ENCODE measurements at regions not wholly inside any gene's neighbourhood (a gene's known extent, or its start where the extent isn't known, plus 50 kb on each side); places are given as distances from the start of the nearest gene placed in this dataset.

DNA sequence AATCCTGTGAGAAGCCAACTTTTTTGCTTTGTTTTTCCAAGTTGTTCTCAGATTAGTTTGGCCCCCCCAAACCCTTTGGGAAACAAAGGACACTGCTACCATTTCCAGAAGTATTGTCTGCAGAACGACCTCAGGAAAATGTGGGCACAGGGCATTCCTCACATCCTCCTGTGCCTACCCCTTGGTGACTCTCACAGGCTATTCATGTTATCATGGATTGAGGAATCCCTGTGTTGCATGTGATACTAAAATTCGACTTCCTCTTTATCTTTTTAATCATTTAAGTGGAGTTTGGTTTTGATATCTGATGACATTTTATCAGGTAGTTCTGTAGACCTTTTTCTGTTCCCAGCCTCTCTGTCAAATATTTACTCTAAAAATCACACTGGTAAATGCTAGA is 184.5 kb downstream of the FASLG start:
- TF ChIP-seq, protein P1, sequence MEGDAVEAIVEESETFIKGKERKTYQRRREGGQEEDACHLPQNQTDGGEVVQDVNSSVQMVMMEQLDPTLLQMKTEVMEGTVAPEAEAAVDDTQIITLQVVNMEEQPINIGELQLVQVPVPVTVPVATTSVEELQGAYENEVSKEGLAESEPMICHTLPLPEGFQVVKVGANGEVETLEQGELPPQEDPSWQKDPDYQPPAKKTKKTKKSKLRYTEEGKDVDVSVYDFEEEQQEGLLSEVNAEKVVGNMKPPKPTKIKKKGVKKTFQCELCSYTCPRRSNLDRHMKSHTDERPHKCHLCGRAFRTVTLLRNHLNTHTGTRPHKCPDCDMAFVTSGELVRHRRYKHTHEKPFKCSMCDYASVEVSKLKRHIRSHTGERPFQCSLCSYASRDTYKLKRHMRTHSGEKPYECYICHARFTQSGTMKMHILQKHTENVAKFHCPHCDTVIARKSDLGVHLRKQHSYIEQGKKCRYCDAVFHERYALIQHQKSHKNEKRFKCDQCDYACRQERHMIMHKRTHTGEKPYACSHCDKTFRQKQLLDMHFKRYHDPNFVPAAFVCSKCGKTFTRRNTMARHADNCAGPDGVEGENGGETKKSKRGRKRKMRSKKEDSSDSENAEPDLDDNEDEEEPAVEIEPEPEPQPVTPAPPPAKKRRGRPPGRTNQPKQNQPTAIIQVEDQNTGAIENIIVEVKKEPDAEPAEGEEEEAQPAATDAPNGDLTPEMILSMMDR (IDR thresholded peaks at IDR 0.05), result no peak

DNA sequence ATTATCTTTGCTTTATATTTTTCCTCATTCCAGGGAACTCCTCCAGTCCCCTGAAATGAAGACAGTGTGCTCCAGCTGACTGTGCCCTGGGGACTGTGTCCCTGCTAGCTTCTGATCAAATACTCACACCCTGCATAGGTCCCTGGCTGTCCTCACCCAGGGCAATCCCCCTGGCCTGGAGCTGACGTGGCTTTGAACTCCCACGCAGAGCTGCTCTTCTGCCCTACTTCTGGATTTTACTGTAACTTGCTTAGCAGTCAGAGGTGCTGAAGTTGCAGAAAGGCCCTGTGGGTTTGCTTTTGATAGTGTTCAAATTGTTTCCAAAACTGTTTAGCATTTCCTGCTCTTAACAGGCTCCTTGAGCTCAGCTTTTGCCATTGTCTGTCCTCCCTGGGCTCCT is 186.5 kb downstream of the FASLG start:
- TF ChIP-seq, protein P1 (IDR thresholded peaks at IDR 0.05), result no peak

DNA sequence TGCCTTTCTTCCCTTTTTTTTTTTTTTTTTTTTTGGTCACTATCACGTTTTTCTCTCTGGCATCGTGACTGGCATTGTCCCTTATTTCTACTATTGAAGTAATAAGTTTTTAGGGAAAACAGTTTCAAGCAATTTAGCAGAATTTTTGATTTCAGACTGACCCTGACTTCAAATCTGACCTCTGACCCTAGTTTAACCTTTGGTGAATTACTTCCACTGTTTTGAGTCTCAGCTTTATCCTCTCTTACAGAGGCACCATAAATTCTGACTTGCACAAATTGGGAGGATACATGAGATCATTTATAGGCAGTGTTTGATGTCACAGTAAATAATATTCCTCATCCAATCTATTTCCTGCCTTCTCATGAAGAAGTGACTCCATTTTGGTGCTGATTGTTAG is 187.0 kb downstream of the FASLG start:
- TF ChIP-seq, protein P1 (IDR thresholded peaks at IDR 0.05), result no peak

DNA sequence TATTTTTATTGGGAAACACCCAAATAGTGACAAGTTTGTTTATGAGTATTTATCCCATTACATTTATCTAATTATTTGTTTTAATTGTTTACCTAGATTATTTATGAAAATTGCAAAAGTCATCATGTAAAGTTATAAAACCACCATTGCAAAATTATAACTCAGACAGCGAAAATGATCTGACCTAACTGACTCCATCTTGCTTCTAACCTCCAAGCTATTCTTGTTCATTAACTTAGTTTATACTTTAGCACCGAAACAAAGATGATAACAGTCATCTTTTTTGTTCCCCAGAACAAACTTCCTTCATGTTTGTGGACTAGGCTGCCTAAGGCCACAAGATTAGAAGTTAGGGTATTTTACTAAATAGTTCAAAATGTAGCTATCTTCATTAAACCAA is 190.8 kb downstream of the FASLG start:
- TF ChIP-seq, protein P1 (IDR thresholded peaks at IDR 0.05), result no peak

DNA sequence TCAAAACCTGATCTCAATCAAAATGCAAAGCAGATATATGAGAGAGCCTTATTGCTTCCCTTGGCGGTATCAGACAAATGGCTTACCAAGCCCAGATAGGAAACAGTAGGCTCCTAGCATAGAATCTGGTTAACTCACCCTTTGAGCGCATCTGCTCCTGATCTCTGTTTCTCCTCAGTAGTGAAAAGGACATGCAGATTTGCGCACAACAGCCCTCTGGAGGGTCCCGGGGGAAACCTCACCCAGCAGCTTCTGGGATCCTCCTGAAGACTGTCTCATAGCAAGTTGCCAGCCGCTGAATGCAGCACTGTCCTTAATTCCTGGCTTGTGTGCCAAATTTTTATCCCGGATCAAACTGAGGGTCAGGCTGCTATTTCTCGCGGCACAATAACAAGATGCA is 192.2 kb downstream of the FASLG start:
- TF ChIP-seq, protein P1 (IDR thresholded peaks at IDR 0.05), result no peak

DNA sequence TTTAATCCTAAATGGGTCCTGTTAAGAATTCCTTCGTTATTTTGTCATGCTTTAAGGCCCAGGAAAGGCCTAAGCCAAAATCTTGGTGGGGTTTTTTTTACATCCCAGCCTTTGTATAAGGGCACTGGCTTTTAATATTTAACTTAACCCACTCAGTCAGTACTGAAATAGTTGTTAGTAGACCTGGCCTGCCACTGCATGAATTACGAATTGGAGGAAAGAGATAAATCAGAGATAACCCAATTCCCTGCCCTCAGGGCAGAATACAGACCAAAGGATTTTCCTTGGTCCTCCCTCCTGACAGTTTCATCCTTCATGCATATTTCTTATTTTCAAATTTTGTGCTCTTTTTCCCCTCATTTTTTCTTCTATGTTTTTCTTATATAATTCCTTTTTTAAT is 193.0 kb downstream of the FASLG start:
- TF ChIP-seq, protein P1 (IDR thresholded peaks at IDR 0.05), result no peak

DNA sequence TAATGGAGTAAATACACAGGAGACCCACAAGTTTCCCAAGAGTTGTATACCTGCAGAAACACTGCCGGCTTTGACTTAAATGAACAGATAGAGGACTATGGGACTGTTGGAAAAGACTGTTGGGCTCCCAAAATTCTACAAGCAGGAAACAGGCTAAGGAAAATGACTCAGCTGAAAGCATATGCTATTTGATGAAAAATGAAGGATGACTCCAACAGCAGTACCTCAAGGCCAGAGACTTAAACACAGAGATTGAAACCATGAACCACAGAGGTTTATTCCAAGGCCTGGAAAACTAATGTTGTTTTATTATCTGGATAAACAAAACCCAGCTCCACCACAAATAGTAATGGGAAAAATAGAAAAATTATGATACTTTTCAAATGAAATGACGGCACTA is 187.7 kb downstream of the TNFSF18 start:
- TF ChIP-seq, protein P1 (IDR thresholded peaks at IDR 0.05), result no peak

DNA sequence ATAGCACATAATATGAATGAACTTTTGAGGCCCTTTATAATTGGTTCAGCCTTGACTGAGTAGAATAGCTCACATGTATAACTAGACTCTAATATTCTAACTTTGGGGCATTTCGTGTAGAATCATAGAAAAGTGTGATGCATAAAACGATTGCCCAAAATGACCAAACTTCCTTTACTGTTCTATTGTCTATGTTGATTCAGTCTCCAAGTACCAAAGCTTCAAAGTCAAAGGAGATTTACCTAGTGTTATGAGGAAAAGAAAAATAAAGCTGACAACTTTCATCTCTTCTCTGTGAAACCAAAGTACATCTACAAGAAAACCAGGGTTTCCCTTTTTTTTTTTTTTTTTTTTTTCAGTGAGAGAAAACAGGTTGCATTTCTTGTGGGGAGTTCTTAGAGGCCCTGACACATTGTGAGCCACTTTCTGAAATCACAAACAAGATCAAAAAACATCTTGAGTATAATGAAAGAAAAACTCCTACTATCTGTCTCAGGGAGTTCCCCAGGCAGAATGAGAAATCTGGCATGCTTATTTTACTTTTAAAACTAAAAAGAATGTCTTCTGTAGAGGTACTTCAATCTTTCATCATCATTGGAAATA is 183.4 kb downstream of the TNFSF18 start:
- TF ChIP-seq, protein P1 (IDR thresholded peaks at IDR 0.05), result no peak

All from LNCAP (cell line).